GM21619 (cell line): ENCODE measurements at regions not wholly inside any gene's neighbourhood (a gene's known extent, or its start where the extent isn't known, plus 50 kb on each side); places are given as distances from the start of the nearest gene placed in this dataset.

Experiments used
- ATAC-seq: cut with Tn5 transposase; IDR thresholded peaks from one replicate; pipeline ENCODE4 v1.9.1; 2021; ENCODE audit not compliant: unreplicated experiment

- ATAC-seq = no peak
Observed at GRCh38 chr7:47149208-47149839, 432.6 kb downstream of the TNS3 start.

- no peak for ATAC-seq
Observed at GRCh38 chr7:47148536-47149207, 433.2 kb downstream of the TNS3 start.

GRCh38 chr7:47147213-47147631 is 434.7 kb downstream of the TNS3 start:
- ATAC-seq = peak; percentile 57

GRCh38 chr7:47145982-47146381 is 435.9 kb downstream of the TNS3 start:
- no peak for ATAC-seq

GRCh38 chr7:47145186-47145725 is 436.7 kb downstream of the TNS3 start:
- ATAC-seq = no peak

GRCh38 chr7:47143339-47143738 is 438.6 kb downstream of the TNS3 start:
- no peak for ATAC-seq

GRCh38 chr7:47142867-47143175 is 439.1 kb downstream of the TNS3 start:
- no peak for ATAC-seq

- ATAC-seq = no peak
Observed at GRCh38 chr7:47142169-47142866, 439.6 kb downstream of the TNS3 start.

- ATAC-seq = no peak
Observed at GRCh38 chr7:47132471-47132870, 449.4 kb downstream of the TNS3 start.

GRCh38 chr7:47128700-47129099 is 453.2 kb downstream of the TNS3 start:
- no peak for ATAC-seq

GRCh38 chr7:47125529-47125928 is 456.4 kb downstream of the TNS3 start:
- no peak for ATAC-seq

- ATAC-seq = no peak
Observed at GRCh38 chr7:47119261-47119865, 462.5 kb downstream of the TNS3 start.

GRCh38 chr7:47104206-47104549 is 477.7 kb downstream of the TNS3 start:
- no peak for ATAC-seq

GRCh38 chr7:47103498-47104205 is 478.3 kb downstream of the TNS3 start:
- no peak for ATAC-seq

- no peak for ATAC-seq
Observed at GRCh38 chr7:47102331-47102841, 479.5 kb downstream of the TNS3 start.

GRCh38 chr7:47100817-47101435 is 481.0 kb downstream of the TNS3 start:
- ATAC-seq = no peak

GRCh38 chr7:47100148-47100816 is 481.6 kb downstream of the TNS3 start:
- no peak for ATAC-seq

- ATAC-seq = no peak
Observed at GRCh38 chr7:47097431-47097830, 484.5 kb downstream of the TNS3 start.

GRCh38 chr7:47095946-47096345 is 486.0 kb downstream of the TNS3 start:
- no peak for ATAC-seq

GRCh38 chr7:47094462-47094861 is 487.4 kb downstream of the TNS3 start:
- ATAC-seq = no peak
